ENCODE measurements at regions not wholly inside any gene's neighbourhood (a gene's known extent, or its start where the extent isn't known, plus 50 kb on each side); places are given as distances from the start of the nearest gene placed in this dataset.

GRCh38 chr14:62081951-62082350 is 319.7 kb downstream of the SNAPC1 start:
- Histone ChIP-seq H3K27me3 (no peaks in the 10 kb centered on the region), H3K4me3 (no peak overlapping the region), H3K4me1 (no peaks in the 10 kb centered on the region), H3K27ac (no peak overlapping the region), H3K36me3 (no peaks in the 10 kb centered on the region), H3K9me3 (no peaks in the 10 kb centered on the region)
- no peak for DNase-seq (ENCODE audit: low spot score)
- no peak for TF ChIP-seq CTCF (IDR thresholded peaks at IDR 0.05)

DNA sequence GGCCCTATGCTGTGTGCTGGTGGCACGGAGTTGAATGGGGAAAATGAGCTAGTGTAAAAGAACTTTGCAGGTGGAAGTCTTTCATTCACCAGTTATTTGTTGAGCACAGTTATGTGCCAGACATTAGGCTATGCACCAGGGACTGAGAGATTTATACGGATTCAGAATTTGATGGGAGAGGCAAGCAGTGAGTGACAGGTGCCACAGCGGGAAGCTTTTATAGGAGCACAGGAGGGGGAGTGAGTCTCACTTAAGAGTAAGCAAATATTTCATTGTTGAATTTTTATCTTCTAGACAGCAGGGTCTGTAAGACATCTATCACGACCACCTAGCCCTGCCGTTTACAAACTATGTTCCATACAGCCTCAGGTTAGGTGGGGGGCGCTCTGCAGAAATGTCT is 320.6 kb downstream of the SNAPC1 start:
- no peak for DNase-seq (ENCODE audit: low spot score)
- no peak overlapping the region for H3K27ac ChIP-seq
- H3K27me3 ChIP-seq: no peaks in the 10 kb centered on the region
- no peaks in the 10 kb centered on the region for H3K36me3 ChIP-seq
- H3K9me3 ChIP-seq: no peaks in the 10 kb centered on the region
- no peak overlapping the region for H3K4me3 ChIP-seq
- H3K4me1 ChIP-seq: no peaks in the 10 kb centered on the region
- TF ChIP-seq CTCF (IDR thresholded peaks at IDR 0.05): no peak

GRCh38 chr14:62084020-62084419 is 321.8 kb downstream of the SNAPC1 start:
- no peak for DNase-seq (ENCODE audit: low spot score)
- no peak overlapping the region for H3K4me3 ChIP-seq
- no peak overlapping the region for H3K27ac ChIP-seq
- no peaks in the 10 kb centered on the region for H3K4me1 ChIP-seq
- no peaks in the 10 kb centered on the region for H3K36me3 ChIP-seq
- H3K27me3 ChIP-seq: no peaks in the 10 kb centered on the region
- no peak for TF ChIP-seq CTCF (IDR thresholded peaks at IDR 0.05)
- no peaks in the 10 kb centered on the region for H3K9me3 ChIP-seq

GRCh38 chr14:62087191-62087590 is 325.0 kb downstream of the SNAPC1 start:
- no peak overlapping the region for H3K4me3 ChIP-seq
- H3K27ac ChIP-seq: no peak overlapping the region
- TF ChIP-seq CTCF (IDR thresholded peaks at IDR 0.05): no peak
- no peaks in the 10 kb centered on the region for H3K4me1 ChIP-seq
- no peaks in the 10 kb centered on the region for H3K27me3 ChIP-seq
- H3K9me3 ChIP-seq: no peaks in the 10 kb centered on the region
- H3K36me3 ChIP-seq: no peaks in the 10 kb centered on the region
- no peak for DNase-seq (ENCODE audit: low spot score)

DNA sequence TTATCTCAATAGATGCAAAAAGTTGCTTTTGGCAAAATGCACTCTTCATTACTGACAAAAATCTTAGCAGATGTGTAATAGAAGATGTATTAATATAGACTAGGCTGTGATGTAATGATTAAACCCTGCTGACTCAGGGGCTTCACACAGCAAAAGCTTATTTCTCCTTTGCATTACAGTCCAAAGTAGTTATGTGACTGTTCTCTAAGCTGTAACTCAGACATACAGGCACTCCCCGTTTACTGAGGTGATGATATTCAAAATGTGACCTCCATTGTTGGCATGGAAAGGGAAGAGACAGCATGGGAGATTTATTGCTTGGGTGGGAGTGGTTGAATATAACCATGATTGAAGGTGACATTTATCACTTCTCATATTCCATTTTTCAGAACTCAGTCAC is 331.5 kb downstream of the SNAPC1 start:
- no peak for DNase-seq (ENCODE audit: low spot score)
- Histone ChIP-seq H3K9me3 (peaks cover 0 to 8% of the 10 kb centered on the region in 2 donors), H3K27me3 (no peaks in the 10 kb centered on the region), H3K4me1 (no peaks in the 10 kb centered on the region), H3K36me3 (no peaks in the 10 kb centered on the region), H3K27ac (no peak overlapping the region), H3K4me3 (no peak overlapping the region)
- TF ChIP-seq CTCF (IDR thresholded peaks at IDR 0.05): no peak

- DNase-seq (ENCODE audit: low spot score): no peak
- TF ChIP-seq CTCF (IDR thresholded peaks at IDR 0.05): no peak
- Histone ChIP-seq H3K27me3 (no peaks in the 10 kb centered on the region), H3K9me3 (peaks cover 0 to 8% of the 10 kb centered on the region in 2 donors), H3K4me3 (no peak overlapping the region), H3K4me1 (no peaks in the 10 kb centered on the region), H3K36me3 (no peaks in the 10 kb centered on the region), H3K27ac (no peak overlapping the region)
These were observed 334.9 kb downstream of the SNAPC1 start for GRCh38 chr14:62097072-62097471.
